Ishikawa (cell line): ENCODE measurements at regions not wholly inside any gene's neighbourhood (a gene's known extent, or its start where the extent isn't known, plus 50 kb on each side); places are given as distances from the start of the nearest gene placed in this dataset.

Experiments
- FOXM1 ChIP-seq: IDR thresholded peaks from 2 replicates; pipeline ENCODE4 v1.6.1; 2012; ENCODE audit warnings: low read depth, borderline replicate concordance
- MAX ChIP-seq: IDR thresholded peaks from 2 replicates; pipeline ENCODE4 v1.6.1; 2012
- NFIC ChIP-seq: IDR thresholded peaks from 2 replicates; pipeline ENCODE4 v1.6.1; 2012
- REST ChIP-seq: IDR thresholded peaks from 2 replicates; pipeline ENCODE4 v1.6.1; 2012; ENCODE audit warnings: low read depth, mild to moderate bottlenecking

- TF ChIP-seq FOXM1, result no peak
- TF ChIP-seq MAX, result no peak
- TF ChIP-seq NFIC, result no peak
- TF ChIP-seq REST, result no peak
These were observed 66.4 kb upstream of the TMC1 start for GRCh38 chr9:72454871-72455491.
